ENCODE measurements at regions not wholly inside any gene's neighbourhood (a gene's known extent, or its start where the extent isn't known, plus 50 kb on each side); places are given as distances from the start of the nearest gene placed in this dataset.

- TF ChIP-seq, protein P1, sequence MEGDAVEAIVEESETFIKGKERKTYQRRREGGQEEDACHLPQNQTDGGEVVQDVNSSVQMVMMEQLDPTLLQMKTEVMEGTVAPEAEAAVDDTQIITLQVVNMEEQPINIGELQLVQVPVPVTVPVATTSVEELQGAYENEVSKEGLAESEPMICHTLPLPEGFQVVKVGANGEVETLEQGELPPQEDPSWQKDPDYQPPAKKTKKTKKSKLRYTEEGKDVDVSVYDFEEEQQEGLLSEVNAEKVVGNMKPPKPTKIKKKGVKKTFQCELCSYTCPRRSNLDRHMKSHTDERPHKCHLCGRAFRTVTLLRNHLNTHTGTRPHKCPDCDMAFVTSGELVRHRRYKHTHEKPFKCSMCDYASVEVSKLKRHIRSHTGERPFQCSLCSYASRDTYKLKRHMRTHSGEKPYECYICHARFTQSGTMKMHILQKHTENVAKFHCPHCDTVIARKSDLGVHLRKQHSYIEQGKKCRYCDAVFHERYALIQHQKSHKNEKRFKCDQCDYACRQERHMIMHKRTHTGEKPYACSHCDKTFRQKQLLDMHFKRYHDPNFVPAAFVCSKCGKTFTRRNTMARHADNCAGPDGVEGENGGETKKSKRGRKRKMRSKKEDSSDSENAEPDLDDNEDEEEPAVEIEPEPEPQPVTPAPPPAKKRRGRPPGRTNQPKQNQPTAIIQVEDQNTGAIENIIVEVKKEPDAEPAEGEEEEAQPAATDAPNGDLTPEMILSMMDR (IDR thresholded peaks at IDR 0.05; ENCODE audit: low read depth, low read length): no peak
- H3K4me3 ChIP-seq (replicated peaks in 1 of 2; ENCODE audit: low read depth in 2 of 2, low read length in 2 of 2): no peak overlapping the region
- no peak for DNase-seq (ENCODE audit: low read depth in 2 of 2)
Observed at GRCh38 chr11:106399624-106400023, 322.2 kb downstream of the AASDHPPT start.

- no peak overlapping the region for H3K4me3 ChIP-seq (replicated peaks in 1 of 2; ENCODE audit: low read depth in 2 of 2, low read length in 2 of 2)
- TF ChIP-seq, protein P1 (IDR thresholded peaks at IDR 0.05; ENCODE audit: low read depth, low read length): no peak
- peak; percentile 13 to 68 for DNase-seq (ENCODE audit: low read depth in 2 of 2)
Observed at GRCh38 chr11:106400949-106401570, 323.6 kb downstream of the AASDHPPT start.

DNA sequence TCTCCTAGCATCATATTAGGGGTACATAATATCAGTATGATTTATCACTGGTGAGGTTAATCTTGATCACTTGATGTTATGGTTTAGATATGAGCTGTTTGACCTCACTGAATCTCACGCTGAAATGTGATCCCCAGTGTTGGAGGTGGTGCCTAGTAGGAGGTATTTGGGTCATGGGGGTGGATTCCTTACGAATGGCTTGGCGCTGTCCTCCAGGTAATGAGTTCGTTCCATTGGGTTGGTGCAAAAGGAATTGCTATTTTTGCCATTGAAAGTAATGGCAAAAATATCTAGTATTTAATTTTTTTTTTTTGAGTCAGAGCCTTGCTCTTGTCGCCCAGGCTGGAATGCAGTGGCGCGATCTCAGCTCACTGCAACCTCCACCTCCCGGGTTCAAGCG, 326.3 kb downstream of the AASDHPPT start:
- H3K4me3 ChIP-seq (replicated peaks in 1 of 2; ENCODE audit: low read depth in 2 of 2, low read length in 2 of 2): no peak overlapping the region
- no peak for DNase-seq (ENCODE audit: low read depth in 2 of 2)

DNA sequence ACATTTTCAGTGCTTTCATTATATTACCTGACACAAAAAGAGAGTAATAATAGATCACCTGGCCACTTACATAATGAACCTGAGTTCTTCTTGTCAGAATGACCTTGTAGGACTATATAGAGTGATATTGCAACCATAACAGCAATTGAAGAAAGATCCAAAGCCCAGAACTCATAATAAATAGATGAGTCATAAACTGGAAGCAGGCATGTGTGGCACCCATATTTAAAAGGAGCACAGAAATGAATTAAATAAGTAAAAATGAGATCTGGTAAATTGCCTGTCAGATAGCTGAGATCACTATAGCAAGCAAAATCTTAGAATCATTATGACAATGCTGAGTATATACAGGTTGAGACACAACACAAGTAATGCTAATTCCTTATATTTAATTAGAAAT, 331.8 kb downstream of the AASDHPPT start:
- no peak overlapping the region for H3K4me3 ChIP-seq (replicated peaks in 1 of 2; ENCODE audit: low read depth in 2 of 2, low read length in 2 of 2)
- TF ChIP-seq, protein P1 (IDR thresholded peaks at IDR 0.05; ENCODE audit: low read depth, low read length): no peak
- DNase-seq (ENCODE audit: low read depth in 2 of 2): no peak

More for the DNA sequence above, 326.3 kb downstream of the AASDHPPT start:
- TF ChIP-seq, protein P1 (IDR thresholded peaks at IDR 0.05; ENCODE audit: low read depth, low read length): no peak

DNA sequence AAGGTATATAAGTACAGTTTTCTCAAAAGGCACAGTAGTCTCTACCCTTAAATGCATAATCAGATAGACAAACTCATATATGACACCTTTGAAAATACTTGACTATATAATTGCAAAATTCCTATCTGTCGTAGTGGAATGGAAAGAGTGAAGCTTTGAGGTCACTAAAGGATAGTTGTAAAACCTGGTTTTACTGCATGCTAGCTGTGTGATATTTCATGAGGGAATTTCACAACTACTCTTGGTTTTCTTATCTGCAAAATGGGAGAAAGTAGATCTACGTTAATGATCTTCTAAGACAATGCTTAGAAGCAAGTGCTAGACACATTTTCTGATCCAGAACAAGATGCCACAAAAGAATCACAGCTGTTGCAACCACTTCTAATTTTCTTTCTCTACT, 332.2 kb downstream of the AASDHPPT start:
- TF ChIP-seq, protein P1 (IDR thresholded peaks at IDR 0.05; ENCODE audit: low read depth, low read length): no peak

DNA sequence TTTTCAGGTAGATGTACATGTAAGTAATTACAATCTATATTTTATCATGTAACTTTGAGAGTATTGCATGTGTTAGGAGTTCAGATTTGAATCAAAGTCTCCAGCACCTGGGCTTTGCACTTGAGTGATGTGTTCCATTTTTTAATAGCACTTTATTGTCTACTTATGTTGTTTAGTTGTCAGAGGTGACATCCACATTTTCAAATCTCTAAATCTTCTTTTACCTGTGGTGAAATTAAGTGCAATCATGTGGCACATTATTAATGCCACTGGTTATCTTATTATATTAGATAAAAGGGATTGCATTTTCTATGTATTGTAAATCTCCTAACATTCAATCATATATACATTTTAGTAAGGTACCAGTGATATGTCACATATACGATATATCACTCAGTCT, 333.4 kb downstream of the AASDHPPT start:
- no peak overlapping the region for H3K4me3 ChIP-seq (replicated peaks in 1 of 2; ENCODE audit: low read depth in 2 of 2, low read length in 2 of 2)
- TF ChIP-seq, protein P1 (IDR thresholded peaks at IDR 0.05; ENCODE audit: low read depth, low read length): no peak
- no peak for DNase-seq (ENCODE audit: low read depth in 2 of 2)

More for the DNA sequence above, 332.2 kb downstream of the AASDHPPT start:
- H3K4me3 ChIP-seq (replicated peaks in 1 of 2; ENCODE audit: low read depth in 2 of 2, low read length in 2 of 2): no peak overlapping the region
- DNase-seq (ENCODE audit: low read depth in 2 of 2): no peak

DNA sequence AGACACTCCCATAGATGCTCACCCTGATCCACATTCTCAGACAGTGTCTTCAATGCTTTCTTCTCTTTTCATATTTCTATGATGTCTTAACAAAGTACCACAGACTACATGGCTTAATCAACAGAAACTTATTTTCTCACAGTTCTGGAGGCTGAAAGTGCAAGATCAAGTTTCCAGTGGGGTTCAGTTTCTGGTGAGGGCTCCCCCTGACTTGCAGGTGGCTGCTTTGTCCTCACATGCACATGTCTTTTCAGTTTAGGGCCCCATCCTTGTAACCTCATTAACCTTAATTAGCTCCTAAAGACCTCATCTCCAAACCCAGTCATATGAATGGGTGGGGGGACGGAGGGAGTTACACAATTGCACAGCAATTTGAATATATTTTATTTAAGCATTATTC, 335.8 kb downstream of the AASDHPPT start:
- no peak overlapping the region for H3K4me3 ChIP-seq (replicated peaks in 1 of 2; ENCODE audit: low read depth in 2 of 2, low read length in 2 of 2)
- TF ChIP-seq, protein P1 (IDR thresholded peaks at IDR 0.05; ENCODE audit: low read depth, low read length): no peak
- DNase-seq (ENCODE audit: low read depth in 2 of 2): no peak
